ENCODE measurements at regions not wholly inside any gene's neighbourhood (a gene's known extent, or its start where the extent isn't known, plus 50 kb on each side); places are given as distances from the start of the nearest gene placed in this dataset.
"Not testable (repeated sequence)": the region's sequence is repeated elsewhere in the genome, so short reads cannot be mapped to it uniquely, and the experiment has no call there.

DNA sequence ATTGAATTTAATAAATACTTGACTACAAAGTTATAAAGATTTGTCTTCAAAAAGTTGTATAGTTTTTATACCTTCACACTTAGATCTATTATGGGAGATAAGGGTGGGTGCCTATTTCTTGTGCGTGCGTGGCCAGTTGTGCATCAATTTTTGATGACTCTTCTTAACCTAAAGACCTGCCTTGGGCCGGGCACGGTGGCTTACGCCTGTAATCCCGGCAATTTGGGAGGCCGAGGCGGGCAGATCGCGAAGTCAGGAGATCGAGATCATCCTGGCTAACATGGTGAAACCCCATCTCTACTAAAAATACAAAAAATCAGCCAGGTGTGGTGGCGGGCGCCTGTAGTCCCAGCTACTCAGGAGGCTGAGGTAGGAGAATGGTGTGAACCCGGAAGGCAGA is 830.1 kb downstream of the BRD1 start:
- not testable (repeated sequence) for H3K9me3 Mint-ChIP-seq; H3K27ac Mint-ChIP-seq; H3K36me3 Mint-ChIP-seq (ENCODE audit: insufficient read depth in 2 of 2); H3K4me3 Mint-ChIP-seq; H3K4me1 Mint-ChIP-seq (ENCODE audit: low read depth); ATAC-seq (replicated peaks in 1 of 2); DNase-seq
- H3K27me3 Mint-ChIP-seq (ENCODE audit: low read depth): peaks cover 25% of the 10 kb centered on the region

DNA sequence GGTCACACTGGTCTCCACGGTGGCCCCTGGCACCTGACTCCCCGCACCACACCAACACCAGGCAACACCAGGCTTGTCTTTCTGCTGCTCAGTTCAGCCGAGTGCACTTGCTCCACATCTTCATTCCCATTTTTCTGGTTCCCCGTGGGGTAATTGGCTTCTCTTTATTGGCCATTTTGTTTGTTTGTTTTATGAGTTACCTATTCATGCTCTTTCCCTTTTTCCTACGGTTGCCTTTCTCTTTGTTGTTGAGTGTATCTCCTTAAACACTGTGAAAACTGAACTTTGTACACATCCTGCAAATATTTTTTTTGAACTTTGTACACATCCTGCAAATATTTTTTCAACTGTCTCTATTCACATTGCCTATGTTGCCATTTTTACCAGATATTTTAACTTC is 834.0 kb downstream of the BRD1 start:
- Mint-ChIP-seq H3K36me3 (ENCODE audit: insufficient read depth in 2 of 2) (peaks cover 2 to 5% of the 10 kb centered on the region in 2 donors), H3K27me3 (ENCODE audit: low read depth) (peaks cover 22% of the 10 kb centered on the region), H3K27ac (no peak overlapping the region), H3K9me3 (peaks cover 2 to 6% of the 10 kb centered on the region in 2 donors), H3K4me3 (no peak overlapping the region), H3K4me1 (ENCODE audit: low read depth) (no peaks in the 10 kb centered on the region)
- no peak for DNase-seq
- ATAC-seq (replicated peaks in 1 of 2): no peak

- DNase-seq (no peak), ATAC-seq (replicated peaks in 1 of 2) (no peak)
- Mint-ChIP-seq H3K9me3 (peaks cover 5% of the 10 kb centered on the region in 2 donors), H3K36me3 (ENCODE audit: insufficient read depth in 2 of 2) (no peaks in the 10 kb centered on the region), H3K27me3 (ENCODE audit: low read depth) (peaks cover 7% of the 10 kb centered on the region), H3K4me3 (no peak overlapping the region), H3K27ac (no peak overlapping the region), H3K4me1 (ENCODE audit: low read depth) (no peaks in the 10 kb centered on the region)
Observed at GRCh38 chr22:48984639-48985038, 843.0 kb downstream of the BRD1 start.

DNA sequence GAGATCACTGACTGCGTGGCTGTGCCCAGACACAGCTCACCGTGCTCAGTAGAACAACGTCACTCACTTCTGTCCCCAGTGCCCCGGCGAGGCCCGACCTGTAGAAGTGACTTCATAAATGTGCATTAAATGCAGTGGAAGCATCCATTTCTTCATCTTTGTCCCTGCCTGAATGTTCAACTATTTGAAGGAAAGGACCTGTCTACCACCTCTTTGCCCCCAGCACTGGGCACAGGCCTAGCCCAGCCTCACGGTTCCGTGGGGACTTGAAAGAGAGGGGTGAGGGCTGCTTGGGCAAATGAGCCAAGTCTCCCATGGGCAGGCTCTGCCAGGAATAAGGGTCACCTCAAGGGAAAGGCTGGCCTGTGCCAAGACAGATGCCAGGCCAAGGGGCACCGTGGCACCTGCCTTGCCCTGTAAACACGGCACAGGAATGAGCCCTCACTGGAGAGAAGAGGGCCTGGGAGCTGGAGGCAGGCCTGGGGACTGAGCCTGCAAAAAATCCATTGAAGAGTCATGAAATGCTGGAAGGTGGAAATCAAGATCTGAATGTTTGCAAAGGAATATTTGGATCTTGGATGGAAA is 845.3 kb downstream of the BRD1 start:
- ATAC-seq (replicated peaks in 1 of 2) (no peak), DNase-seq (no peak)
- H3K4me3 Mint-ChIP-seq: no peak overlapping the region
- H3K27ac Mint-ChIP-seq: no peak overlapping the region
- no peaks in the 10 kb centered on the region for H3K36me3 Mint-ChIP-seq (ENCODE audit: insufficient read depth in 2 of 2)
- peaks cover 19% of the 10 kb centered on the region for H3K27me3 Mint-ChIP-seq (ENCODE audit: low read depth)
- H3K9me3 Mint-ChIP-seq: peaks cover 5% of the 10 kb centered on the region in 2 donors
- H3K4me1 Mint-ChIP-seq (ENCODE audit: low read depth): no peaks in the 10 kb centered on the region

- no peak for ATAC-seq (replicated peaks in 1 of 2)
- Mint-ChIP-seq H3K27ac (no peak overlapping the region), H3K4me1 (ENCODE audit: low read depth) (no peaks in the 10 kb centered on the region), H3K9me3 (peaks cover 5% of the 10 kb centered on the region in 2 donors), H3K27me3 (ENCODE audit: low read depth) (peaks cover 20% of the 10 kb centered on the region), H3K4me3 (no peak overlapping the region), H3K36me3 (ENCODE audit: insufficient read depth in 2 of 2) (no peaks in the 10 kb centered on the region)
- no peak for DNase-seq
Observed at GRCh38 chr22:48981371-48982061, 846.2 kb downstream of the BRD1 start.

DNA sequence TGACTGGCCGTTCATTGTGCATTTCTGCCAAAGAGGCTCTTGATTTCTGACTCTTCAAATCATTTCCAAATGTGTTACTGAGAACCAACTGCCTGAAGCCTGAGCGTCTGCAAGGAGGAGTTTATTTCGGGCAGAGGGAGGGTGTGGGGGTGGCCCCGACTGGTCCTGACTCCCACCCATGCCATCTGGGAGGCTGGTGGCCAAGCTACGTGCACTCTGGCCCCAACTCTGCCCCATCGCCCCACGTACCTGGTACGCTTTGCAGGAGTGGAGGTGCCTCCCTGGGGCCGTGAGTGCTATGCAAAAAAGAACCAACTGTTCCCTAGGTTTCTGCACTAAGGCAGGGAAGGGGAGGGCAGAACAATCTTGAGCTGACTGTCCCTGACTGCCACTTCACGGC is 846.8 kb downstream of the BRD1 start:
- peaks cover 25% of the 10 kb centered on the region for H3K27me3 Mint-ChIP-seq (ENCODE audit: low read depth)
- H3K9me3 Mint-ChIP-seq: peaks cover 5% of the 10 kb centered on the region in 2 donors
- no peaks in the 10 kb centered on the region for H3K36me3 Mint-ChIP-seq (ENCODE audit: insufficient read depth in 2 of 2)
- H3K27ac Mint-ChIP-seq: no peak overlapping the region
- no peak overlapping the region for H3K4me3 Mint-ChIP-seq
- ATAC-seq (replicated peaks in 1 of 2): no peak
- no peaks in the 10 kb centered on the region for H3K4me1 Mint-ChIP-seq (ENCODE audit: low read depth)
- DNase-seq: no peak

DNA sequence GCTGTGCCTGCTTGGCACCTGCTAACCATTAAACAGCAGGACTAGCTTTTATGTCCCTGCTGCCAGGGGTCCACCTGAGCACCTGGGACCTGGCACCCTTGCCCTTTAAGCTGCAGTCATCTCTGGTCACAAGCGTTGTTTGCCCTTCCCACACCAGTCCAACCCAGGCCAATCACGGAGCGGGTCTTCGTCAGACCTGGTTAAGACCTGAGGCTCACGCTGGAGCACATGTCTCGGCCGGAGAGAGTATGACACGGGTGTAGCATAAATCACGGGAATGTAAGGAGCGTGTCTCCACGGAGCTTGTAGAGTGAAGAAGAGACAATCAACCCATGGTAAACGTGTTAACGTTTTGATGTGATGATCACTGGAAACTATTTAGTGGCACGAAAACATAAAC is 847.3 kb downstream of the BRD1 start:
- Mint-ChIP-seq H3K9me3 (peaks cover 5% of the 10 kb centered on the region in 2 donors), H3K27me3 (ENCODE audit: low read depth) (peaks cover 28% of the 10 kb centered on the region), H3K4me1 (ENCODE audit: low read depth) (no peaks in the 10 kb centered on the region), H3K36me3 (ENCODE audit: insufficient read depth in 2 of 2) (no peaks in the 10 kb centered on the region), H3K27ac (no peak overlapping the region), H3K4me3 (no peak overlapping the region)
- no peak for DNase-seq
- ATAC-seq (replicated peaks in 1 of 2): no peak

DNA sequence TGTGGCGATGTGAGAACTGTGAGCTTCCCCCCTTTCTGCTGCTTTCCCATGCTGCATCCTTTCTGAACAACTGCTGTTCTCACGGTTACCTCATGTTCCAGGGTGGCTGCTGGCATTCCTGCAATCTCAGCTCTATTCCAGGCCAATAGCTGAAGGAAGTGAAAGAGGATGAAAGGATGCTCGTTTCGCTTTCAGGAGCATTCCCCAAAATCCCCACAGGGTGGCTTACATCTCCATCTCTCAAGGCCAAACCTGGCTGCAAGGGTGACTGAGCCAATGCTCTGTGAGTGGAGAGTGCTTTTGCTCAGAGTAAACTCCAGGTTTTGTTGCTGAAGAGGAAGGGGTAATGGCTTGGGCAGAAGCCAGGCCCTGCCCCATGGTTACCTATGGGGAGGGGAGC is 848.2 kb downstream of the BRD1 start:
- Mint-ChIP-seq H3K9me3 (no peaks in the 10 kb centered on the region), H3K4me1 (ENCODE audit: low read depth) (no peaks in the 10 kb centered on the region), H3K4me3 (no peak overlapping the region), H3K27me3 (ENCODE audit: low read depth) (peaks cover 23% of the 10 kb centered on the region), H3K27ac (no peak overlapping the region), H3K36me3 (ENCODE audit: insufficient read depth in 2 of 2) (no peaks in the 10 kb centered on the region)
- DNase-seq: no peak
- ATAC-seq (replicated peaks in 1 of 2): no peak

DNA sequence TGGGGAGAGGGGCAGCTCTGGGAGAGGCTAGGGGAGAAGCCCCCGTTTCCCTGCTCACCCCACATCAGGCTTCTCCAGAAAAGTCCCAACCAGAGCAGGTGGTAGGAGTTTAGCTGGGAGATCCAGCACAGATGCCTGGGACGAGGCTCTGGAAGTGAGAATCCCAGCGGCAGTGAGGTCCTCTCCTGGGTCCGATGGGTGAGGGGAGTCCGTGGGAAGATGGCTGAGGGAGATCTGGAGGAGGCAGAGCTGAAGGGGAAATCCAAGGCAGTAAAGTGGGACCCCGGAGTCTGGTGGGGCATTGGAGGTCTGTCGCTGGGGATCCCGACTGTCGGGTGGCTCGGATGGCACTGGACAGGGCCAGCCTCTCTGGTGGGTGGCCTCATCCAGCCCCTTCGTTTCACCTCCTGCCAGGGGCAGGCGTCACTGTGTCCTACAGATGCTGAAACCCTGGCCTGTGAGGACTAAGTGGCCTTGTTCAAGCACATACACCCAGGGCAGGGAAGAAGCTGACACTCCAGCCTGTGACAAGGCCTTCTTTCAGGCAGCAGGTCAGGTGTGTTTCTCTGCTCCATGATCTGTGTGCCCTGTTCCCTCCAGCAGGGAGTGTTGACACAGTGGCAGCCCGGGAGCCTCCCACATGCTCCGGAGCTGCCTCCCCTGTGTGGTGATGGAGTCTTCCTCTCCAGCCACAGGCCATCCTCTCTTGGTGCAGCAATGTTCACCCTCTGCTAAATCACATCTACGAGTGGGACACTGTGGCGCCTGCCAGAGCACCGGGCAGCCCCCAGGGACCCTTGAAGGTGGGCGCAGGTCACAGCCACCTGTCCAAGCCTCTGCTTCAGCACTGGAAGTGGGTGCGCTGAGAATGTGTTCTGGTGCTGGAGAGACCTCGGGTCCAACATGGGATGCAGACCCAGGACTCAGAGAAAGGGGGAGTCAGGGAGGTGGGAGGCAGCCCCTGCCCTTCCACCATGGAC is 850.8 kb downstream of the BRD1 start:
- Mint-ChIP-seq H3K27me3 (ENCODE audit: low read depth) (peaks cover 30% of the 10 kb centered on the region), H3K4me3 (no peak overlapping the region), H3K36me3 (ENCODE audit: insufficient read depth in 2 of 2) (no peaks in the 10 kb centered on the region), H3K9me3 (no peaks in the 10 kb centered on the region), H3K4me1 (ENCODE audit: low read depth) (no peaks in the 10 kb centered on the region), H3K27ac (no peak overlapping the region)
- ATAC-seq (replicated peaks in 1 of 2) (no peak), DNase-seq (no peak)

DNA sequence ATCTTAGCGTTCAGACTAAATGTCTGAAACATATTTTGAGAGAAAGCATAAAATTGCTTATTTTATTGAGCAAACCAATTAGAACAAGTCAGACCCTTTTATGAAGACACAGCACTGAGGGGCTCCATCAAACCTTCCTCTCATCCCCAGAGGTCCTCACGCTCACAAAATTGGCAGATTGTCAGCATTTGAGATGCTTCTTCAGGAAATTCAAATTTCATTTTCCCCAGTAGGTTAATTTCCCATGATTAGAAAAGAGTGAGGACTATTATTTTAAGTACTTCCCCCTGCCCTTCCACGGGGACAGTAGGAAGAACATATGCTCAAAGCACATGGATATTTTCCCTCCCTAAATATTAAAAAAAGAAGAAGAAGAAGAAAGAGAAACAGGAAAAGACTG is 851.8 kb downstream of the BRD1 start:
- Mint-ChIP-seq H3K36me3 (ENCODE audit: insufficient read depth in 2 of 2) (no peaks in the 10 kb centered on the region), H3K9me3 (no peaks in the 10 kb centered on the region), H3K4me3 (no peak overlapping the region), H3K27me3 (ENCODE audit: low read depth) (peaks cover 38% of the 10 kb centered on the region), H3K27ac (no peak overlapping the region), H3K4me1 (ENCODE audit: low read depth) (no peaks in the 10 kb centered on the region)
- no peak for DNase-seq
- no peak for ATAC-seq (replicated peaks in 1 of 2)

DNA sequence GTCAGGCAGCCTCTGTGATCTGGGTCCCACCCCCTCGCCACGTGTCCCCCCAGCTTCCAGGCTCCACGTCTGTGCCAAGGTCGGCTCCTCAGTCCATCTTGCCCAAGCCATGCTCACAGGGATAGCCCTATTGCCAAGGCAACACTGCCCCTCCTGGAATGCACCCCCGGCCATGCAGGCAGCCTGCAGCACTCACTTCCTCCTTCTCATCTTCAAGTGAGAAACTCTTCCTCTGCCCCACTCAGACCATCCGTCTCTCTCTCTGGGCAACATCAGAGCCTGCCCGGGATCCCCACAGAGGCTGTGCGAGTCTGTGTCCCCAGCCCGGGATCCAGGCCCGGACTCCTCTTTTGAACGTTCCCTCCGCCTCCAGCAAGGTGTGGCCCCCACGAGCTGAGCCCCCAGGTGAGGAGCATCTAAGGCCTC is 852.3 kb downstream of the BRD1 start:
- DNase-seq (no peak), ATAC-seq (replicated peaks in 1 of 2) (no peak)
- Mint-ChIP-seq H3K4me3 (no peak overlapping the region), H3K9me3 (no peaks in the 10 kb centered on the region), H3K27ac (no peak overlapping the region), H3K4me1 (ENCODE audit: low read depth) (no peaks in the 10 kb centered on the region), H3K36me3 (ENCODE audit: insufficient read depth in 2 of 2) (no peaks in the 10 kb centered on the region), H3K27me3 (ENCODE audit: low read depth) (peaks cover 38% of the 10 kb centered on the region)

DNA sequence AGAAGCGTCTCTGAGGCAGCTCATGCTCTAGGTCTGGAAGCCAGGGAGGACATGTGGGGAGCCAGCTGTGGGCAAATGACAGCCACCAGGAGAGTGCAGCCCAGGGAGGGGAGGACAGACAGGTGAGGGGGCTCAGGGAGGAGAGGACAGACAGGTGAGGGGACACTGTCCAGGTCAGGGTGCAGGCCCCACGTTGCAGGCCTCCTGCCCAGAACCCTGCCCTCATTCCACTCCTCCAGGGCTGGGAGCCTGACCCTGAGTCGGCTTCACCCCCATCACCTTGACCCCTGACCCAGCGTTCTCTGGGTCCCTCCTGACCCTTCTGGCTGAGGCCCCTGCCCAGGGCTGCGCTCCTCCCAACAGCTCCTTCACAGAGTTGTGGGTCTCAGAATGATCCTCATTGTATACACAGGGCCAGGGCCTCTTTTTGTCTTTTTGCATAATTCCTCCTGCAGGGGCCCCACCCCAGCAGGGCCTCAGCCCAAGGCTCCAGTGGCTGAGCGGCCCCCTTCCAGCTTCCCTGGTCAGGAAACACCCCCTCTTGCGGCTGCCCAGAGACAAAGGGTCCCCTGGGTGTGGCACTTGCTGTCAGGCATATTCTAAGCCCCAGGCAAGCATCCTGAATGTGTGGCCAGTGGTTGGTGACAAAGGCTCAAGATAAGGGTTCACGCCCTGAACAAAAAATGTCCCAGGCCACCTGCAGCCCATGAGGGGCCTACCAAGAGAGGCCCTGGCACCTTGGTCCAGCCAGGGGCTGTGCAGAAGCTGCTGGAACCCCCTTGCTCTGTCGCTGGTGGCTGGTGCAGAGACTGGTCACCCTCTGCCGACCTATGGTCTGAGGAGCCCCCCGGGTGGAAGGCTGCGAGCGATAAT is 853.0 kb downstream of the BRD1 start:
- Mint-ChIP-seq H3K4me3 (no peak overlapping the region), H3K9me3 (no peaks in the 10 kb centered on the region), H3K36me3 (ENCODE audit: insufficient read depth in 2 of 2) (no peaks in the 10 kb centered on the region), H3K27ac (no peak overlapping the region), H3K4me1 (ENCODE audit: low read depth) (no peaks in the 10 kb centered on the region), H3K27me3 (ENCODE audit: low read depth) (peaks cover 38% of the 10 kb centered on the region)
- no peak for DNase-seq
- ATAC-seq (replicated peaks in 1 of 2): no peak

- Mint-ChIP-seq H3K36me3 (ENCODE audit: insufficient read depth in 2 of 2) (no peaks in the 10 kb centered on the region), H3K9me3 (no peaks in the 10 kb centered on the region), H3K4me3 (no peak overlapping the region), H3K4me1 (ENCODE audit: low read depth) (no peaks in the 10 kb centered on the region), H3K27ac (no peak overlapping the region), H3K27me3 (ENCODE audit: low read depth) (peaks cover 34% of the 10 kb centered on the region)
- ATAC-seq (replicated peaks in 1 of 2) (no peak), DNase-seq (no peak)
Observed at GRCh38 chr22:48973694-48974041, 854.0 kb downstream of the BRD1 start.
